ENCODE measurements at regions not wholly inside any gene's neighbourhood (a gene's known extent, or its start where the extent isn't known, plus 50 kb on each side); places are given as distances from the start of the nearest gene placed in this dataset.
"Not testable (repeated sequence)": the region's sequence is repeated elsewhere in the genome, so short reads cannot be mapped to it uniquely, and the experiment has no call there.

GRCh38 chr6:137305691-137306090 lies 86.5 kb upstream of the IFNGR1 start:
- H3K4me3 ChIP-seq = no peak overlapping the region
- H3K27ac ChIP-seq = no peak overlapping the region
- TF ChIP-seq CTCF (IDR thresholded peaks at IDR 0.05) = no peak
- no peak for DNase-seq (ENCODE audit: low spot score)

- Histone ChIP-seq H3K4me3 (no peak overlapping the region), H3K27ac (no peak overlapping the region)
- no peak for DNase-seq (ENCODE audit: low spot score)
- TF ChIP-seq CTCF (IDR thresholded peaks at IDR 0.05) = no peak
Observed at GRCh38 chr6:137304020-137304780, 85.0 kb upstream of the IFNGR1 start.

GRCh38 chr6:137303441-137303840 lies 84.3 kb upstream of the IFNGR1 start:
- DNase-seq (ENCODE audit: low spot score) = no peak
- no peak overlapping the region for H3K27ac ChIP-seq
- no peak for TF ChIP-seq CTCF (IDR thresholded peaks at IDR 0.05)
- H3K4me3 ChIP-seq = no peak overlapping the region

GRCh38 chr6:137299681-137300080 lies 80.5 kb upstream of the IFNGR1 start:
- H3K27ac ChIP-seq = no peak overlapping the region
- H3K4me3 ChIP-seq = no peak overlapping the region
- no peak for DNase-seq (ENCODE audit: low spot score)
- no peak for TF ChIP-seq CTCF (IDR thresholded peaks at IDR 0.05)

- no peak overlapping the region for H3K4me3 ChIP-seq
- no peak for DNase-seq (ENCODE audit: low spot score)
- H3K27ac ChIP-seq = no peak overlapping the region
- no peak for TF ChIP-seq CTCF (IDR thresholded peaks at IDR 0.05)
Observed at GRCh38 chr6:137297887-137298286, 78.7 kb upstream of the IFNGR1 start.

GRCh38 chr6:137292326-137292725 lies 73.1 kb upstream of the IFNGR1 start:
- not testable (repeated sequence) for H3K4me3 ChIP-seq; H3K27ac ChIP-seq; DNase-seq (ENCODE audit: low spot score)

- no peak for TF ChIP-seq CTCF (IDR thresholded peaks at IDR 0.05)
- no peak overlapping the region for H3K4me3 ChIP-seq
- DNase-seq (ENCODE audit: low spot score) = no peak
- H3K27ac ChIP-seq = no peak overlapping the region
Observed at GRCh38 chr6:137291441-137291840, 72.3 kb upstream of the IFNGR1 start.

Measured in coronary artery (tissue), 2 donors.